HFF-Myc (cell line): ENCODE measurements at regions not wholly inside any gene's neighbourhood (a gene's known extent, or its start where the extent isn't known, plus 50 kb on each side); places are given as distances from the start of the nearest gene placed in this dataset.

Source experiments
- DNase-seq: peaks from one replicate; pipeline ENCODE4 v3.0.0-alpha.2; 2011; ENCODE audit warnings: low read depth; ENCODE audit errors: extremely low read depth
- H3K4me3 ChIP-seq: replicated peaks from 2 replicates; pipeline ENCODE4 v1.5.1; 2011; ENCODE audit warnings: low read depth, mild to moderate bottlenecking, control low read depth, low read length
- CTCF ChIP-seq: IDR thresholded peaks from 2 replicates; pipeline ENCODE4 v1.5.1; 2012; ENCODE audit warnings: mild to moderate bottlenecking, low read depth, low read length, control low read depth; ENCODE audit errors: missing control alignments

- TF ChIP-seq CTCF = no peak
- no peak for DNase-seq
- no peak overlapping the region for H3K4me3 ChIP-seq
Measured at GRCh38 chrX:98422536-98422935, 1538.8 kb downstream of the RPA4 start.

- no peak for TF ChIP-seq CTCF
Measured at GRCh38 chrX:98432413-98432812, 1548.7 kb downstream of the RPA4 start.

GRCh38 chrX:98448524-98448923 lies 1564.8 kb downstream of the RPA4 start:
- no peak overlapping the region for H3K4me3 ChIP-seq
- no peak for DNase-seq
- no peak for TF ChIP-seq CTCF

More at GRCh38 chrX:98432413-98432812, 1548.7 kb downstream of the RPA4 start:
- no peak overlapping the region for H3K4me3 ChIP-seq
- DNase-seq = no peak

- no peak for DNase-seq
- no peak for TF ChIP-seq CTCF
- no peak overlapping the region for H3K4me3 ChIP-seq
Measured at GRCh38 chrX:98452456-98452855, 1568.7 kb downstream of the RPA4 start.

- H3K4me3 ChIP-seq = no peak overlapping the region
- no peak for TF ChIP-seq CTCF
- DNase-seq = no peak
Measured at GRCh38 chrX:98459669-98460068, 1576.0 kb downstream of the RPA4 start.

- TF ChIP-seq CTCF = no peak
- no peak overlapping the region for H3K4me3 ChIP-seq
- no peak for DNase-seq
Measured at GRCh38 chrX:98480606-98481005, 1596.9 kb downstream of the RPA4 start.

GRCh38 chrX:98481636-98482035 lies 1597.9 kb downstream of the RPA4 start:
- DNase-seq = no peak
- no peak overlapping the region for H3K4me3 ChIP-seq
- TF ChIP-seq CTCF = no peak
